Activated CD4-positive, alpha-beta T cell treated with anti-CD3 and anti-CD28 coated beads for 36 hours (primary cell): ENCODE measurements at regions not wholly inside any gene's neighbourhood (a gene's known extent, or its start where the extent isn't known, plus 50 kb on each side); places are given as distances from the start of the nearest gene placed in this dataset.
"Not testable (repeated sequence)": the region's sequence is repeated elsewhere in the genome, so short reads cannot be mapped to it uniquely, and the experiment has no call there.

Experiments used
- ATAC-seq: fragments of 200-7000 bp; cut with Tn5 transposase; one replicate; pipeline ENCODE4 v1.10.0; 2021; ENCODE audit warnings: mild to moderate bottlenecking, moderate library complexity
- CTCF ChIA-PET: fragments of 350-600 bp; sonication (Branson Sonifier 250); formaldehyde crosslinking; loops from one replicate; lab custom pipeline; 2021; ENCODE audit warnings: antibody characterized with exemption; lab: Charles Lee
- POLR2A ChIA-PET: fragments of 350-600 bp; sonication (Branson Sonifier 250); formaldehyde crosslinking; loops from one replicate; lab custom pipeline; 2021; ENCODE audit warnings: antibody characterized with exemption, inconsistent platforms; lab: Charles Lee
- DNase-seq: peaks from one replicate; pipeline ENCODE4 v3.0.0-alpha.2; 2020
- H3K27ac Mint-ChIP-seq: one replicate; pipeline ENCODE4 v1.8.0; 2021; ENCODE audit warnings: mixed read lengths
- H3K27me3 Mint-ChIP-seq: one replicate; pipeline ENCODE4 v1.8.0; 2021; ENCODE audit warnings: mixed read lengths
- H3K36me3 Mint-ChIP-seq: one replicate; pipeline ENCODE4 v1.8.0; 2021; ENCODE audit warnings: low read depth, mixed read lengths
- H3K4me1 Mint-ChIP-seq: one replicate; pipeline ENCODE4 v1.8.0; 2021; ENCODE audit warnings: mixed read lengths
- H3K4me3 Mint-ChIP-seq: one replicate; pipeline ENCODE4 v1.8.0; 2021; ENCODE audit warnings: mild to moderate bottlenecking, moderate library complexity, mixed read lengths
- H3K9me3 Mint-ChIP-seq: one replicate; pipeline ENCODE4 v1.8.0; 2021; ENCODE audit warnings: low read depth, mixed read lengths
- intact Hi-C, 2 experiments: fragments of 100-400 bp; cut with DNase I in 1 of 2; cut with micrococcal nuclease in 1 of 2; formaldehyde crosslinking; loops; one replicate each; pipeline versions ENCODE4 v1.14.2 to v1.15.1; 2022 to 2024; cut with DNase I, micrococcal nuclease

GRCh38 chr1:146399225-146399624 lies 170.4 kb upstream of the NOTCH2NLA start:
- intact Hi-C loops, H3K4me3 Mint-ChIP-seq, H3K9me3 Mint-ChIP-seq, POLR2A ChIA-PET, H3K36me3 Mint-ChIP-seq, CTCF ChIA-PET, DNase-seq, H3K27me3 Mint-ChIP-seq: not testable (repeated sequence)
- peak; percentile 36 for ATAC-seq
- peaks cover 28% of the 10 kb centered on the region for H3K4me1 Mint-ChIP-seq
- H3K27ac Mint-ChIP-seq = peak overlapping the region; percentile 72

GRCh38 chr1:146396801-146397200 lies 168.0 kb upstream of the NOTCH2NLA start:
- CTCF ChIA-PET, ATAC-seq, H3K9me3 Mint-ChIP-seq, POLR2A ChIA-PET, intact Hi-C loops, H3K36me3 Mint-ChIP-seq, DNase-seq, H3K27ac Mint-ChIP-seq, H3K27me3 Mint-ChIP-seq, H3K4me3 Mint-ChIP-seq: not testable (repeated sequence)
- peaks cover 25% of the 10 kb centered on the region for H3K4me1 Mint-ChIP-seq

- H3K36me3 Mint-ChIP-seq, H3K27me3 Mint-ChIP-seq, H3K27ac Mint-ChIP-seq, intact Hi-C loops, H3K9me3 Mint-ChIP-seq, CTCF ChIA-PET, H3K4me3 Mint-ChIP-seq, DNase-seq, ATAC-seq, POLR2A ChIA-PET: not testable (repeated sequence)
- H3K4me1 Mint-ChIP-seq = peaks cover 21% of the 10 kb centered on the region
Observed at GRCh38 chr1:146396242-146396641, 167.4 kb upstream of the NOTCH2NLA start.

- H3K4me3 Mint-ChIP-seq, H3K4me1 Mint-ChIP-seq, intact Hi-C loops: not testable (repeated sequence)
Observed at GRCh38 chr1:146393796-146394195, 165.0 kb upstream of the NOTCH2NLA start.

GRCh38 chr1:146393154-146393553 lies 164.3 kb upstream of the NOTCH2NLA start:
- CTCF ChIA-PET, ATAC-seq, H3K4me3 Mint-ChIP-seq, H3K27ac Mint-ChIP-seq, intact Hi-C loops, H3K4me1 Mint-ChIP-seq, POLR2A ChIA-PET, DNase-seq, H3K27me3 Mint-ChIP-seq, H3K36me3 Mint-ChIP-seq, H3K9me3 Mint-ChIP-seq: not testable (repeated sequence)

More at GRCh38 chr1:146393796-146394195, 165.0 kb upstream of the NOTCH2NLA start:
- ATAC-seq, H3K27ac Mint-ChIP-seq, H3K9me3 Mint-ChIP-seq, H3K36me3 Mint-ChIP-seq, DNase-seq, POLR2A ChIA-PET, CTCF ChIA-PET, H3K27me3 Mint-ChIP-seq: not testable (repeated sequence)

- H3K4me1 Mint-ChIP-seq = peaks cover 11% of the 10 kb centered on the region
- H3K27me3 Mint-ChIP-seq, intact Hi-C loops, ATAC-seq, H3K36me3 Mint-ChIP-seq, H3K27ac Mint-ChIP-seq, CTCF ChIA-PET, H3K4me3 Mint-ChIP-seq, POLR2A ChIA-PET, H3K9me3 Mint-ChIP-seq, DNase-seq: not testable (repeated sequence)
Observed at GRCh38 chr1:146389178-146389577, 160.4 kb upstream of the NOTCH2NLA start.

- Mint-ChIP-seq H3K4me3 (peak overlapping the region; percentile 76), H3K4me1 (peaks cover 11% of the 10 kb centered on the region), H3K27ac (peak overlapping the region; percentile 99)
- POLR2A ChIA-PET = interaction anchor here (0.8 to 1.3 kb wide), 8 partner anchors 10 to 1946 kb away, joined by 3 to 93 read pairs (median 6); no protein-coding TSS in a partner anchor
- CTCF ChIA-PET, ATAC-seq, H3K36me3 Mint-ChIP-seq, H3K27me3 Mint-ChIP-seq, H3K9me3 Mint-ChIP-seq: not testable (repeated sequence)
- intact Hi-C loops = loop anchor here in 1 of 2 experiments (1.0 kb wide), 1 partner anchor 11 kb away; no protein-coding TSS in a partner anchor
- peak; percentile 35 for DNase-seq
Observed at GRCh38 chr1:146387750-146388469, 159.1 kb upstream of the NOTCH2NLA start.

- H3K36me3 Mint-ChIP-seq, H3K27me3 Mint-ChIP-seq, CTCF ChIA-PET, H3K9me3 Mint-ChIP-seq: not testable (repeated sequence)
- POLR2A ChIA-PET = interaction anchor here (0.8 to 1.3 kb wide), 8 partner anchors 10 to 1947 kb away, joined by 3 to 93 read pairs (median 6); no protein-coding TSS in a partner anchor
- DNase-seq (peak; percentile 82), ATAC-seq (peak; percentile 90)
- intact Hi-C loops = loop anchor here in 1 of 2 experiments (1.0 kb wide), 1 partner anchor 10 kb away; no protein-coding TSS in a partner anchor
- H3K4me3 Mint-ChIP-seq = peak overlapping the region; percentile 76
- peak overlapping the region; percentile 99 for H3K27ac Mint-ChIP-seq
- peaks cover 11% of the 10 kb centered on the region for H3K4me1 Mint-ChIP-seq
Observed at GRCh38 chr1:146386851-146387749, 158.3 kb upstream of the NOTCH2NLA start.

- H3K4me3 Mint-ChIP-seq, POLR2A ChIA-PET, H3K36me3 Mint-ChIP-seq, H3K9me3 Mint-ChIP-seq, intact Hi-C loops, DNase-seq, CTCF ChIA-PET, H3K27ac Mint-ChIP-seq, ATAC-seq, H3K27me3 Mint-ChIP-seq: not testable (repeated sequence)
- peaks cover 12% of the 10 kb centered on the region for H3K4me1 Mint-ChIP-seq
Observed at GRCh38 chr1:146381196-146381595, 152.4 kb upstream of the NOTCH2NLA start.

- peak overlapping the region; percentile 95 for H3K27ac Mint-ChIP-seq
- H3K9me3 Mint-ChIP-seq = not testable (repeated sequence)
Observed at GRCh38 chr1:146376708-146377496, 148.1 kb upstream of the NOTCH2NLA start.

GRCh38 chr1:146376309-146376707 lies 147.5 kb upstream of the NOTCH2NLA start:
- Mint-ChIP-seq H3K4me3 (peak overlapping the region; percentile 73), H3K27ac (peak overlapping the region; percentile 95), H3K4me1 (peaks cover 19% of the 10 kb centered on the region)
- intact Hi-C loops, H3K27me3 Mint-ChIP-seq, CTCF ChIA-PET, H3K36me3 Mint-ChIP-seq, H3K9me3 Mint-ChIP-seq: not testable (repeated sequence)
- DNase-seq (peak; percentile 88), ATAC-seq (peak; percentile 52)
- POLR2A ChIA-PET = interaction anchor here (0.8 to 3.0 kb wide), 4 partner anchors 11 to 1958 kb away, joined by 8 to 93 read pairs (median 16); no protein-coding TSS in a partner anchor

More at GRCh38 chr1:146376708-146377496, 148.1 kb upstream of the NOTCH2NLA start:
- POLR2A ChIA-PET = interaction anchor here (0.8 to 3.0 kb wide), 5 partner anchors 10 to 1957 kb away, joined by 7 to 93 read pairs (median 9); no protein-coding TSS in a partner anchor
- ATAC-seq (peak; percentile 95), DNase-seq (peak; percentile 79)
- H3K27me3 Mint-ChIP-seq, CTCF ChIA-PET, H3K36me3 Mint-ChIP-seq: not testable (repeated sequence)
- peaks cover 19% of the 10 kb centered on the region for H3K4me1 Mint-ChIP-seq
- intact Hi-C loops = loop anchor here in 1 of 2 experiments (1.0 kb wide), 1 partner anchor 10 kb away; no protein-coding TSS in a partner anchor
- peak overlapping the region; percentile 73 for H3K4me3 Mint-ChIP-seq
